Duodenal mucosa (tissue), 2 donors: ENCODE measurements at regions not wholly inside any gene's neighbourhood (a gene's known extent, or its start where the extent isn't known, plus 50 kb on each side); places are given as distances from the start of the nearest gene placed in this dataset.

ENCODE experiments used
- H3K27ac ChIP-seq: one replicate; pipeline ENCODE4 v1.7.0; 2013; ENCODE audit warnings: low read depth, low read length
- H3K27me3 ChIP-seq, 2 donors: one replicate each; pipeline ENCODE4 v1.7.0; 2013; ENCODE audit warnings: low read length in 2 of 2, control low read depth in 1 of 2; ENCODE audit not compliant: insufficient read depth in 2 of 2, control insufficient read depth in 1 of 2
- H3K36me3 ChIP-seq, 2 donors: one replicate each; pipeline ENCODE4 v1.7.0; 2013; ENCODE audit warnings: low read length in 2 of 2, control low read depth in 1 of 2; ENCODE audit not compliant: insufficient read depth in 2 of 2, control insufficient read depth in 1 of 2
- H3K4me1 ChIP-seq, 2 donors: one replicate each; pipeline ENCODE4 v1.7.0; 2013; ENCODE audit warnings: low read length in 2 of 2, control low read depth in 1 of 2; ENCODE audit not compliant: insufficient read depth in 2 of 2, control insufficient read depth in 1 of 2
- H3K4me3 ChIP-seq, 2 donors: one replicate each; pipeline ENCODE4 v1.7.0; 2013; ENCODE audit warnings: low read length in 2 of 2, low read depth in 1 of 2
- H3K9ac ChIP-seq, 2 donors: one replicate each; pipeline ENCODE4 v1.7.0; 2013; ENCODE audit warnings: low read length in 2 of 2, low read depth in 1 of 2
- H3K9me3 ChIP-seq, 2 donors: one replicate each; pipeline ENCODE4 v1.7.0; 2013; ENCODE audit warnings: low read length in 2 of 2, control low read depth in 1 of 2; ENCODE audit not compliant: control insufficient read depth in 1 of 2

GRCh38 chr16:73601911-73602310 is 554.0 kb upstream of the ZFHX3 start:
- H3K9ac ChIP-seq: no peak overlapping the region

GRCh38 chr16:73599870-73600269 is 551.9 kb upstream of the ZFHX3 start:
- no peaks in the 10 kb centered on the region for H3K4me1 ChIP-seq
- H3K9me3 ChIP-seq: no peaks in the 10 kb centered on the region
- H3K27me3 ChIP-seq: no peaks in the 10 kb centered on the region
- H3K9ac ChIP-seq: no peak overlapping the region
- no peak overlapping the region for H3K4me3 ChIP-seq
- H3K27ac ChIP-seq: no peak overlapping the region
- H3K36me3 ChIP-seq: no peaks in the 10 kb centered on the region

More at GRCh38 chr16:73601911-73602310, 554.0 kb upstream of the ZFHX3 start:
- no peaks in the 10 kb centered on the region for H3K36me3 ChIP-seq
- H3K27ac ChIP-seq: no peak overlapping the region
- H3K4me3 ChIP-seq: no peak overlapping the region
- no peaks in the 10 kb centered on the region for H3K9me3 ChIP-seq
- H3K27me3 ChIP-seq: no peaks in the 10 kb centered on the region
- H3K4me1 ChIP-seq: no peaks in the 10 kb centered on the region

GRCh38 chr16:73599351-73599750 is 551.4 kb upstream of the ZFHX3 start:
- H3K36me3 ChIP-seq: no peaks in the 10 kb centered on the region

GRCh38 chr16:73584157-73584556 is 536.2 kb upstream of the ZFHX3 start:
- H3K36me3 ChIP-seq: no peaks in the 10 kb centered on the region
- H3K4me1 ChIP-seq: no peaks in the 10 kb centered on the region
- H3K9me3 ChIP-seq: no peaks in the 10 kb centered on the region
- no peak overlapping the region for H3K27ac ChIP-seq
- H3K4me3 ChIP-seq: no peak overlapping the region
- no peaks in the 10 kb centered on the region for H3K27me3 ChIP-seq
- H3K9ac ChIP-seq: no peak overlapping the region

More at GRCh38 chr16:73599351-73599750, 551.4 kb upstream of the ZFHX3 start:
- Histone ChIP-seq H3K9ac (no peak overlapping the region), H3K27me3 (no peaks in the 10 kb centered on the region), H3K27ac (no peak overlapping the region), H3K4me1 (no peaks in the 10 kb centered on the region), H3K4me3 (no peak overlapping the region), H3K9me3 (no peaks in the 10 kb centered on the region)

GRCh38 chr16:73572135-73572828 is 524.4 kb upstream of the ZFHX3 start:
- Histone ChIP-seq H3K36me3 (no peaks in the 10 kb centered on the region), H3K9ac (no peak overlapping the region), H3K27ac (no peak overlapping the region), H3K27me3 (no peaks in the 10 kb centered on the region), H3K9me3 (no peaks in the 10 kb centered on the region), H3K4me1 (no peaks in the 10 kb centered on the region), H3K4me3 (no peak overlapping the region)

- no peaks in the 10 kb centered on the region for H3K9me3 ChIP-seq
- H3K27me3 ChIP-seq: no peaks in the 10 kb centered on the region
- no peak overlapping the region for H3K27ac ChIP-seq
- H3K4me1 ChIP-seq: no peaks in the 10 kb centered on the region
- no peaks in the 10 kb centered on the region for H3K36me3 ChIP-seq
- H3K4me3 ChIP-seq: no peak overlapping the region
- H3K9ac ChIP-seq: no peak overlapping the region
Observed at GRCh38 chr16:73569266-73569980, 521.5 kb upstream of the ZFHX3 start.

- no peaks in the 10 kb centered on the region for H3K27me3 ChIP-seq
- no peaks in the 10 kb centered on the region for H3K36me3 ChIP-seq
- H3K9ac ChIP-seq: no peak overlapping the region
- H3K27ac ChIP-seq: no peak overlapping the region
- H3K9me3 ChIP-seq: no peaks in the 10 kb centered on the region
- H3K4me3 ChIP-seq: no peak overlapping the region
- H3K4me1 ChIP-seq: no peaks in the 10 kb centered on the region
Observed at GRCh38 chr16:73568769-73569168, 520.8 kb upstream of the ZFHX3 start.

GRCh38 chr16:73565925-73566324 is 518.0 kb upstream of the ZFHX3 start:
- Histone ChIP-seq H3K9me3 (no peaks in the 10 kb centered on the region), H3K4me3 (no peak overlapping the region), H3K4me1 (no peaks in the 10 kb centered on the region), H3K36me3 (no peaks in the 10 kb centered on the region), H3K27ac (no peak overlapping the region), H3K9ac (no peak overlapping the region), H3K27me3 (no peaks in the 10 kb centered on the region)

- H3K27me3 ChIP-seq: no peaks in the 10 kb centered on the region
- H3K27ac ChIP-seq: no peak overlapping the region
- H3K9me3 ChIP-seq: no peaks in the 10 kb centered on the region
- H3K4me1 ChIP-seq: no peaks in the 10 kb centered on the region
- H3K36me3 ChIP-seq: no peaks in the 10 kb centered on the region
- no peak overlapping the region for H3K9ac ChIP-seq
- H3K4me3 ChIP-seq: no peak overlapping the region
Observed at GRCh38 chr16:73565263-73565662, 517.3 kb upstream of the ZFHX3 start.

GRCh38 chr16:73563709-73564108 is 515.8 kb upstream of the ZFHX3 start:
- no peak overlapping the region for H3K27ac ChIP-seq
- H3K4me1 ChIP-seq: no peaks in the 10 kb centered on the region
- H3K4me3 ChIP-seq: no peak overlapping the region

More at GRCh38 chr16:73563709-73564108, 515.8 kb upstream of the ZFHX3 start:
- Histone ChIP-seq H3K36me3 (no peaks in the 10 kb centered on the region), H3K9ac (no peak overlapping the region), H3K27me3 (no peaks in the 10 kb centered on the region), H3K9me3 (no peaks in the 10 kb centered on the region)
